ENCODE measurements at regions not wholly inside any gene's neighbourhood (a gene's known extent, or its start where the extent isn't known, plus 50 kb on each side); places are given as distances from the start of the nearest gene placed in this dataset.

GRCh38 chr3:81279481-81280379, 481.7 kb downstream of the GBE1 start:
- DNase-seq (ENCODE audit: low spot score): no peak

- no peak for DNase-seq (ENCODE audit: low spot score)
These were observed 483.6 kb downstream of the GBE1 start for GRCh38 chr3:81277853-81278252.

GRCh38 chr3:81274671-81275070, 486.8 kb downstream of the GBE1 start:
- no peak for DNase-seq (ENCODE audit: low spot score)

- DNase-seq (ENCODE audit: low spot score): no peak
These were observed 490.7 kb downstream of the GBE1 start for GRCh38 chr3:81270603-81271379.

GRCh38 chr3:81268526-81268925, 492.9 kb downstream of the GBE1 start:
- no peak for DNase-seq (ENCODE audit: low spot score)

GRCh38 chr3:81261996-81262395, 499.4 kb downstream of the GBE1 start:
- DNase-seq (ENCODE audit: low spot score): no peak

GRCh38 chr3:81255463-81255862, 506.0 kb downstream of the GBE1 start:
- DNase-seq (ENCODE audit: low spot score): no peak

GRCh38 chr3:81251096-81251495, 510.3 kb downstream of the GBE1 start:
- DNase-seq (ENCODE audit: low spot score): no peak

- no peak for DNase-seq (ENCODE audit: low spot score)
These were observed 511.9 kb downstream of the GBE1 start for GRCh38 chr3:81249540-81250029.

- DNase-seq (ENCODE audit: low spot score): no peak
These were observed 515.9 kb downstream of the GBE1 start for GRCh38 chr3:81245501-81245900.

GRCh38 chr3:81245043-81245442, 516.4 kb downstream of the GBE1 start:
- no peak for DNase-seq (ENCODE audit: low spot score)

GRCh38 chr3:81244231-81244630, 517.2 kb downstream of the GBE1 start:
- DNase-seq (ENCODE audit: low spot score): no peak

- no peak for DNase-seq (ENCODE audit: low spot score)
These were observed 518.6 kb downstream of the GBE1 start for GRCh38 chr3:81242871-81243270.

- no peak for DNase-seq (ENCODE audit: low spot score)
These were observed 524.3 kb downstream of the GBE1 start for GRCh38 chr3:81237181-81237580.

GRCh38 chr3:81218023-81218422, 543.4 kb downstream of the GBE1 start:
- DNase-seq (ENCODE audit: low spot score): peak; percentile 16

- DNase-seq (ENCODE audit: low spot score): no peak
These were observed 544.3 kb downstream of the GBE1 start for GRCh38 chr3:81217101-81217500.

- no peak for DNase-seq (ENCODE audit: low spot score)
These were observed 545.3 kb downstream of the GBE1 start for GRCh38 chr3:81216192-81216591.

- DNase-seq (ENCODE audit: low spot score): no peak
These were observed 546.8 kb downstream of the GBE1 start for GRCh38 chr3:81214631-81215030.

- DNase-seq (ENCODE audit: low spot score): no peak
These were observed 561.9 kb downstream of the GBE1 start for GRCh38 chr3:81199587-81199986.

GRCh38 chr3:81198756-81199155, 562.7 kb downstream of the GBE1 start:
- no peak for DNase-seq (ENCODE audit: low spot score)

- no peak for DNase-seq (ENCODE audit: low spot score)
These were observed 563.2 kb downstream of the GBE1 start for GRCh38 chr3:81198216-81198615.

- no peak for DNase-seq (ENCODE audit: low spot score)
These were observed 564.1 kb downstream of the GBE1 start for GRCh38 chr3:81197386-81197785.

- DNase-seq (ENCODE audit: low spot score): no peak
These were observed 566.0 kb downstream of the GBE1 start for GRCh38 chr3:81195478-81195877.
